HepG2 (cell line): ENCODE measurements at regions not wholly inside any gene's neighbourhood (a gene's known extent, or its start where the extent isn't known, plus 50 kb on each side); places are given as distances from the start of the nearest gene placed in this dataset.

Source experiments
- ATAC-seq: fragments of 200-7000 bp; cut with Tn5 transposase; 3 replicates; pipeline ENCODE4 v1.9.1; 2020; ENCODE audit warnings: mild to moderate bottlenecking, moderate library complexity
- BruUV-seq: library from RNA; stranded (reverse); fragments of 400-500 nt; replicated peaks from 2 replicates; lab custom pipeline; 2021; lab: Mats Ljungman, UMichigan
- CTCF ChIA-PET: fragments of 300-600 bp; formaldehyde crosslinking; extraction: SDS; loops from one replicate; lab custom pipeline; 2021; ENCODE audit warnings: low total read pairs, inconsistent platforms, low intra/inter-chr PET ratio; lab: Yijun Ruan, JAX
- POLR2A ChIA-PET: fragments of 350-600 bp; sonication (Branson Sonifier 250); formaldehyde crosslinking; loops from one replicate; lab custom pipeline; 2020; ENCODE audit warnings: antibody characterized with exemption, inconsistent platforms; lab: Yijun Ruan, JAX
- DNase-seq: peaks from one replicate; pipeline ENCODE4 v3.0.0-alpha.2; 2015; ENCODE audit warnings: low spot score
- FAIRE-seq: peaks from 3 replicates; lab custom pipeline; 2011; peaks lifted over from hg19 to GRCh38; lab: Jason Lieb, UNC
- H2AFZ ChIP-seq: one replicate; pipeline ENCODE4 v1.6.1; 2011; ENCODE audit warnings: low read length, inconsistent platforms
- H3K27ac ChIP-seq: fragments of 300-600 bp; 3 replicates; pipeline ENCODE4 v1.8.0; 2011; ENCODE audit warnings: mixed run types, mild to moderate bottlenecking, mixed read lengths, low read length, inconsistent platforms; ENCODE audit not compliant: insufficient read depth; ENCODE audit errors: extremely low read length
- H3K27me3 ChIP-seq, 2 experiments: fragments of 200-600 bp in 1 of 2; 2 replicates in 1 of 2; 3 replicates in 1 of 2; pipeline versions ENCODE4 v1.6.0 to v1.8.0; 2011; ENCODE audit warnings: low read length in 2 of 2, mild to moderate bottlenecking in 2 of 2, moderate library complexity in 2 of 2, inconsistent platforms in 1 of 2; ENCODE audit not compliant: insufficient read depth in 2 of 2, control insufficient read depth in 1 of 2
- H3K36me3 ChIP-seq, 2 experiments: fragments of 200-600 bp in 1 of 2; replicated peaks in 1 of 2; 2 replicates in 1 of 2; 3 replicates in 1 of 2; pipeline versions ENCODE4 v1.5.1 to v1.8.0; 2011; ENCODE audit warnings: low read length in 2 of 2, inconsistent platforms in 1 of 2; ENCODE audit not compliant: insufficient read depth in 2 of 2, control insufficient read depth in 1 of 2
- H3K4me1 ChIP-seq: 2 replicates; pipeline ENCODE4 v1.5.1; 2012; ENCODE audit warnings: low read length, inconsistent platforms; ENCODE audit not compliant: insufficient read depth
- H3K4me2 ChIP-seq: 2 replicates; pipeline ENCODE4 v1.6.0; 2011; ENCODE audit warnings: low read depth, low read length, inconsistent platforms
- H3K4me3 ChIP-seq, 3 experiments: fragments of 200-600 bp in 1 of 3; sonication (generic), shearing (Covaris generic) in 1 of 3; replicated peaks in 1 of 3; 2 replicates each; pipeline ENCODE4 v1.5.1; 2011 to 2016; ENCODE audit warnings: low read length in 3 of 3, inconsistent platforms in 2 of 3, low read depth in 2 of 3, mild to moderate bottlenecking in 2 of 3, control low read depth in 1 of 3, mixed read lengths in 1 of 3; ENCODE audit not compliant: insufficient read depth in 1 of 3
- H3K79me2 ChIP-seq: one replicate; pipeline ENCODE4 v1.6.1; 2011; ENCODE audit warnings: low read length, inconsistent platforms; ENCODE audit not compliant: insufficient read depth
- H3K9ac ChIP-seq: 2 replicates; pipeline ENCODE4 v1.6.0; 2011; ENCODE audit warnings: mild to moderate bottlenecking, low read depth, low read length, inconsistent platforms; ENCODE audit not compliant: insufficient read depth
- H3K9me3 ChIP-seq: 2 replicates; pipeline ENCODE4 v1.5.1; 2012; ENCODE audit warnings: mild to moderate bottlenecking, low read length
- H4K20me1 ChIP-seq: 2 replicates; pipeline ENCODE4 v1.6.0; 2011; ENCODE audit warnings: inconsistent platforms, mild to moderate bottlenecking, low read length, moderate library complexity; ENCODE audit not compliant: insufficient read depth
- ARNTL ChIP-seq: sonication (generic); formaldehyde crosslinking; IDR thresholded peaks from 2 replicates; pipeline ENCODE4 v1.4.0; 2020; ENCODE audit warnings: mild to moderate bottlenecking, missing genetic modification reagents
- HNF4A ChIP-seq: sonication (generic); formaldehyde crosslinking; IDR thresholded peaks from 2 replicates; pipeline ENCODE4 v1.4.0; 2020; ENCODE audit warnings: missing genetic modification reagents
- KMT2B ChIP-seq: IDR thresholded peaks from 2 replicates; pipeline ENCODE4 v1.6.1; 2016; ENCODE audit warnings: missing genetic modification reagents, missing compliant biosample characterization
- MAF1 ChIP-seq: sonication (generic); formaldehyde crosslinking; IDR thresholded peaks from 2 replicates; pipeline ENCODE4 v1.5.0; 2020; ENCODE audit warnings: missing genetic modification reagents, borderline replicate concordance
- MBD4 ChIP-seq: IDR thresholded peaks from 2 replicates; pipeline ENCODE4 v1.6.1; 2012; ENCODE audit warnings: low read length, inconsistent platforms, borderline replicate concordance
- NONO ChIP-seq, 2 experiments: fragments of 450-650 bp in 1 of 2; sonication (generic) in 1 of 2; formaldehyde crosslinking in 1 of 2; IDR thresholded peaks in 1 of 2; conservative IDR thresholded peaks in 1 of 2; 2 replicates each; pipeline versions ENCODE4 v1.6.1 to v1.8.0; 2017 to 2022; ENCODE audit warnings: mild to moderate bottlenecking in 1 of 2, missing genetic modification reagents in 1 of 2, moderate library complexity in 1 of 2
- POLR2A ChIP-seq, 2 experiments: IDR thresholded peaks; 2 replicates each; pipeline ENCODE4 v1.6.1; 2011; ENCODE audit warnings: low read depth in 2 of 2, low read length in 2 of 2, mild to moderate bottlenecking in 1 of 2, moderate library complexity in 1 of 2; ENCODE audit not compliant: insufficient read depth in 1 of 2
- PTBP1 ChIP-seq: fragments of 200-400 bp; formaldehyde crosslinking; IDR thresholded peaks from 2 replicates; pipeline ENCODE4 v1.6.1; 2018; ENCODE audit warnings: low read length, low read depth; ENCODE audit not compliant: poor library complexity, severe bottlenecking
- RXRB ChIP-seq: IDR thresholded peaks from 2 replicates; pipeline ENCODE4 v1.6.1; 2016; ENCODE audit warnings: borderline replicate concordance, missing genetic modification reagents, missing compliant biosample characterization
- SALL1 ChIP-seq: sonication (generic); formaldehyde crosslinking; IDR thresholded peaks from 2 replicates; pipeline ENCODE4 v1.8.0; 2022; ENCODE audit warnings: mild to moderate bottlenecking, missing genetic modification reagents
- THRA ChIP-seq: sonication (generic); formaldehyde crosslinking; IDR thresholded peaks from 2 replicates; pipeline ENCODE4 v1.4.0; 2020; ENCODE audit warnings: missing genetic modification reagents, borderline replicate concordance
- WIZ ChIP-seq: sonication (generic); formaldehyde crosslinking; IDR thresholded peaks from 2 replicates; pipeline ENCODE4 v1.5.1; 2020; ENCODE audit warnings: mild to moderate bottlenecking, missing genetic modification reagents
- ZBTB7A ChIP-seq: sonication (generic); formaldehyde crosslinking; IDR thresholded peaks from 2 replicates; pipeline ENCODE4 v1.8.0; 2022; ENCODE audit warnings: mild to moderate bottlenecking, missing genetic modification reagents
- ZNF431 ChIP-seq: sonication (generic); formaldehyde crosslinking; IDR thresholded peaks from 2 replicates; pipeline ENCODE4 v1.9.0; 2022; ENCODE audit warnings: missing genetic modification reagents, low read depth, mild to moderate bottlenecking, borderline replicate concordance
- ZNF557 ChIP-seq: sonication (generic); formaldehyde crosslinking; IDR thresholded peaks from 2 replicates; pipeline ENCODE4 v1.4.0; 2020; ENCODE audit warnings: missing genetic modification reagents
- ZNF589 ChIP-seq: sonication (generic); formaldehyde crosslinking; conservative IDR thresholded peaks from 2 replicates; pipeline ENCODE4 v1.8.0; 2022; ENCODE audit warnings: mild to moderate bottlenecking, moderate library complexity, missing genetic modification reagents
- ZNF704 ChIP-seq: sonication (generic); formaldehyde crosslinking; IDR thresholded peaks from 2 replicates; pipeline ENCODE4 v1.8.1; 2023; ENCODE audit warnings: mild to moderate bottlenecking, inconsistent platforms, moderate library complexity, missing genetic modification reagents, borderline replicate concordance
- ZNF713 ChIP-seq: sonication (generic); formaldehyde crosslinking; IDR thresholded peaks from 2 replicates; pipeline ENCODE4 v1.4.0; 2020; ENCODE audit warnings: mild to moderate bottlenecking, missing genetic modification reagents
- in situ Hi-C: cut with HindIII; loops from 2 replicates; pipeline ENCODE4 v1.10.0; 2017; ENCODE audit warnings: low pct_unique_long_range_greater_than_20kb; ENCODE audit not compliant: extremely low pct_ligation_motif_present
- intact Hi-C: fragments of 100-400 bp; cut with micrococcal nuclease; formaldehyde crosslinking; loops from one replicate; pipeline ENCODE4 v1.10.0; 2022; ENCODE audit not compliant: unreplicated experiment
- TF ChIP-seq, protein P1 (sequence below): sonication (generic); formaldehyde crosslinking; IDR thresholded peaks from 2 replicates; pipeline ENCODE4 v1.8.0; 2023; ENCODE audit warnings: mild to moderate bottlenecking, missing genetic modification reagents

DNA sequence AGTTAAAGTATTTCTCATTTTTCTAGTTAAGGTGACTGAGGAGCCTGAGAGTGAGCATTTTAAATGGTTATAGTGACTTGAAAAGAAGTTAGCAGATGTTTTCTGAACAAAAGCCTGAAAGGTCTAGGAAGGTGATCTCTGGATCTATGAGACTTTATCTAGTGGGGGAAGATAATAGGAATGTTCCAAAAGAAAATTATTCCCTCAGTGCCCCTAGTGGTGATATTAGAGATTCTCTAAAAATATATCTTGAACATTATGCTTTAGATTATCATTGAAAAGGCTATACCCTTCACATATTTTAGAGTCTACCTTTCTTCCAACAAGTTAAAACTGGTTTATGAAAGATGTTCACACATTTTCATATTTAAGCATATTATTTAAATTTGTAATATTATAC is 69.0 kb upstream of the SPANXN1 start:
- in situ Hi-C loops (no loop called here), intact Hi-C loops (no loop called here)
- Histone ChIP-seq H3K27me3 (no peaks in the 10 kb centered on the region), H3K4me1 (no peaks in the 10 kb centered on the region), H3K4me2 (no peak overlapping the region), H3K4me3 (no peak overlapping the region), H4K20me1 (no peaks in the 10 kb centered on the region), H3K36me3 (no peaks in the 10 kb centered on the region), H3K9ac (no peak overlapping the region), H3K79me2 (no peaks in the 10 kb centered on the region), H2AFZ (no peak overlapping the region), H3K27ac (no peak overlapping the region), H3K9me3 (peaks cover 27% of the 10 kb centered on the region)
- ATAC-seq (no peak), DNase-seq (no peak), FAIRE-seq (no peak)
- POLR2A ChIA-PET, result no interaction called here
- CTCF ChIA-PET, result no interaction called here
- TF ChIP-seq HNF4A (CRISPR knock-in tag), result no peak
- TF ChIP-seq ZNF713, result no peak
- no peak for TF ChIP-seq NONO (IDR thresholded peaks at IDR 0.05)
- no peak for TF ChIP-seq NONO (CRISPR knock-in tag; conservative IDR thresholded peaks at IDR 0.05)
- no peak for TF ChIP-seq POLR2A (IDR thresholded peaks at IDR 0.05; ENCODE audit: insufficient read depth in 1 of 2, low read depth in 2 of 2, low read length in 2 of 2)
- no peak for TF ChIP-seq THRA (CRISPR knock-in tag)
- no peak for TF ChIP-seq MBD4
- TF ChIP-seq ZNF589 (CRISPR knock-in tag), result no peak
- TF ChIP-seq SALL1, result no peak
- no peak for TF ChIP-seq ZNF704 (CRISPR knock-in tag)
- no peak for TF ChIP-seq PTBP1
- TF ChIP-seq ZNF557 (CRISPR knock-in tag), result no peak
- TF ChIP-seq ARNTL (CRISPR knock-in tag), result no peak
- no peak for TF ChIP-seq ZNF431 (CRISPR knock-in tag)
- no peak for TF ChIP-seq MAF1 (CRISPR knock-in tag)
- TF ChIP-seq RXRB, result no peak
- no peak for TF ChIP-seq KMT2B (CRISPR knock-in tag)
- TF ChIP-seq, protein P1, sequence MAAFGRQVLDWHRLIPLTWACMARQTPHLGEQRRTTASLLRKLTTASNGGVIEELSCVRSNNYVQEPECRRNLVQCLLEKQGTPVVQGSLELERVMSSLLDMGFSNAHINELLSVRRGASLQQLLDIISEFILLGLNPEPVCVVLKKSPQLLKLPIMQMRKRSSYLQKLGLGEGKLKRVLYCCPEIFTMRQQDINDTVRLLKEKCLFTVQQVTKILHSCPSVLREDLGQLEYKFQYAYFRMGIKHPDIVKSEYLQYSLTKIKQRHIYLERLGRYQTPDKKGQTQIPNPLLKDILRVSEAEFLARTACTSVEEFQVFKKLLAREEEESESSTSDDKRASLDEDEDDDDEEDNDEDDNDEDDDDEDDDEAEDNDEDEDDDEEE, result no peak
- no peak for TF ChIP-seq ZBTB7A (CRISPR knock-in tag)
- TF ChIP-seq WIZ (CRISPR knock-in tag), result no peak
- TF ChIP-seq, all 625 proteins: peak for 0
- BruUV-seq, result no TSS peak
